ENCODE measurements at regions not wholly inside any gene's neighbourhood (a gene's known extent, or its start where the extent isn't known, plus 50 kb on each side); places are given as distances from the start of the nearest gene placed in this dataset.

DNA sequence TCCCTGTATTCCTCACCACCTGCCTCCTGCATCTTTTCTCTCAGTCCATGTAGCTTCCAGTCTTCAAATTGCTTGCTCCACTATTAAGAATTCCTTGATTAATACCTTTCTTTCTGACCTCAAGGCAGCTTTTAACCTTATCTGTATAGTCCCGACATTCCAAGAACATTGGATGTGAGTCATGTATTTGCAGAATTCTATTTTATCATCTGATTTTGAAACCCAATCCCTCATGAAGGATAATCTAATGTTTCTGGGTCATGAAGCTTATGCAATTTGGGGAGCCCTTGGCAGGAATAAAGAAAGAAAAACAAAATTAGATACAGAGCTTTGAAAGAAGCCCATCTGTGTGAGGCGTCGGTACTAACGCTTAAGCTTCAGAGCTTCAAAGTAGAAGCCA is 63.4 kb upstream of the CCND2 start:
- Histone ChIP-seq H3K27ac (ENCODE audit: low read depth, low read length) (no peak overlapping the region), H3K9me3 (ENCODE audit: control insufficient read depth, insufficient read depth, low read length) (no peaks in the 10 kb centered on the region), H3K27me3 (ENCODE audit: control insufficient read depth, insufficient read depth, low read length) (peaks cover 8% of the 10 kb centered on the region), H3K4me3 (ENCODE audit: low read depth, low read length) (no peak overlapping the region)
- ChIA-PET CTCF (no interaction called here), POLR2A (no interaction called here)
- TF ChIP-seq, protein P1, sequence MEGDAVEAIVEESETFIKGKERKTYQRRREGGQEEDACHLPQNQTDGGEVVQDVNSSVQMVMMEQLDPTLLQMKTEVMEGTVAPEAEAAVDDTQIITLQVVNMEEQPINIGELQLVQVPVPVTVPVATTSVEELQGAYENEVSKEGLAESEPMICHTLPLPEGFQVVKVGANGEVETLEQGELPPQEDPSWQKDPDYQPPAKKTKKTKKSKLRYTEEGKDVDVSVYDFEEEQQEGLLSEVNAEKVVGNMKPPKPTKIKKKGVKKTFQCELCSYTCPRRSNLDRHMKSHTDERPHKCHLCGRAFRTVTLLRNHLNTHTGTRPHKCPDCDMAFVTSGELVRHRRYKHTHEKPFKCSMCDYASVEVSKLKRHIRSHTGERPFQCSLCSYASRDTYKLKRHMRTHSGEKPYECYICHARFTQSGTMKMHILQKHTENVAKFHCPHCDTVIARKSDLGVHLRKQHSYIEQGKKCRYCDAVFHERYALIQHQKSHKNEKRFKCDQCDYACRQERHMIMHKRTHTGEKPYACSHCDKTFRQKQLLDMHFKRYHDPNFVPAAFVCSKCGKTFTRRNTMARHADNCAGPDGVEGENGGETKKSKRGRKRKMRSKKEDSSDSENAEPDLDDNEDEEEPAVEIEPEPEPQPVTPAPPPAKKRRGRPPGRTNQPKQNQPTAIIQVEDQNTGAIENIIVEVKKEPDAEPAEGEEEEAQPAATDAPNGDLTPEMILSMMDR (IDR thresholded peaks at IDR 0.05; ENCODE audit: low read depth, low read length), result no peak
- DNase-seq (ENCODE audit: low read depth, low spot score), result no peak

DNA sequence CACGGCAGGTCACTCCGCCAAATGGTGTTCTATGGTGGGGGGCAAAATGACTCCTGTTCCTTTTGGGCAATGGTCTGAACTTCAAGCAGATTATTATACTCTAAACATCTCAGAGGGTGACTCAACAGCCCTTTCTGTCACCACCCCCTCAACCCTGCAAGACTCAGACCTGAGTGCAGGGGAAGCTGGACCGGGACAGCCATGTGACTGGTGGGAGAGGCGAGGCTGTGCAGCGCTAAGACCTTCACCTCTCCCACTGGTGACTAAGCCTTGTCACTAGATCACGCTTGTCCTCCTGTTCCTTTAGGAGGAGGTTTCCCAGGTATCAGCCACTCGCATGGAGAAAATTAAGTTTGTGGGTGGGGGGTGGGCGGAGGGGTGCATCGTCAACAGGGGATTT is 67.1 kb upstream of the CCND2 start:
- TF ChIP-seq, protein P1 (IDR thresholded peaks at IDR 0.05; ENCODE audit: low read depth, low read length), result no peak
- H3K9me3 ChIP-seq (ENCODE audit: control insufficient read depth, insufficient read depth, low read length), result no peaks in the 10 kb centered on the region
- H3K4me3 ChIP-seq (ENCODE audit: low read depth, low read length), result no peak overlapping the region
- no peak overlapping the region for H3K27ac ChIP-seq (ENCODE audit: low read depth, low read length)
- ChIA-PET POLR2A (no interaction called here), CTCF (no interaction called here)
- no peak for DNase-seq (ENCODE audit: low read depth, low spot score)
- peaks cover 8% of the 10 kb centered on the region for H3K27me3 ChIP-seq (ENCODE audit: control insufficient read depth, insufficient read depth, low read length)

DNA sequence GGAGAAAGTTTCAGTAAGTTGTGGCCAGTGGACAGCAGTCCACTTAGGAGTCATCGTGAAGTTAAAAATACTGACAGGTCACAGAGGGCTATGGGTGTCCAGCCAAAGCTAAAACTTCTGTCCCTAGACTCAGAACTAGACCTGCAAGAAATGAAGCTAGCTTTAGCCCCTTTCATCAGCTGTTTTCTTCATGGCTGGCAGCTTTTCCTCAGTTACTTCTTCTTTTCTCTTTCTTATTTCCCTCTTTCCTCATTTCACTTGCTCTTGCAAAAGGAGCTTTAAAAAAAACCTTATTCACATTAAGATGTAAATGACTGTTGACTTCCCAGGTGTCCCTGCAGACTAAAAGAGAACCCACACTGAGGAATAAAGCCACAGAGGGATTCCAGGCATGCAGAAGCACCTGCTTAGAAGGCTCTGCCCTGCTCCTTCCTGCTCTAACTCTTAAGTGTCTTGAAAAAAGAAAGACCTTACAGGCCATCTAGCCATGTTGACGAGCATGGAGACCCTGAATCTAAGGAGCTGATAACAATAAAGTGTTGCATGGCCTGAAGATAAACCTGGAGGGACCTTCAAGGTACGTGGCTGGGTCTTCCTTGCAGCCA is 69.7 kb upstream of the CCND2 start:
- TF ChIP-seq, protein P1 (IDR thresholded peaks at IDR 0.05; ENCODE audit: low read depth, low read length), result no peak
- no peak for DNase-seq (ENCODE audit: low read depth, low spot score)
- H3K27ac ChIP-seq (ENCODE audit: low read depth, low read length), result no peak overlapping the region
- peaks cover 1% of the 10 kb centered on the region for H3K27me3 ChIP-seq (ENCODE audit: control insufficient read depth, insufficient read depth, low read length)
- POLR2A ChIA-PET, result no interaction called here
- H3K9me3 ChIP-seq (ENCODE audit: control insufficient read depth, insufficient read depth, low read length), result no peaks in the 10 kb centered on the region
- no peak overlapping the region for H3K4me3 ChIP-seq (ENCODE audit: low read depth, low read length)
- CTCF ChIA-PET, result interaction anchor here (2.2 kb wide), 1 partner anchor 73 kb away, joined by 9 read pairs; no protein-coding TSS in a partner anchor

DNA sequence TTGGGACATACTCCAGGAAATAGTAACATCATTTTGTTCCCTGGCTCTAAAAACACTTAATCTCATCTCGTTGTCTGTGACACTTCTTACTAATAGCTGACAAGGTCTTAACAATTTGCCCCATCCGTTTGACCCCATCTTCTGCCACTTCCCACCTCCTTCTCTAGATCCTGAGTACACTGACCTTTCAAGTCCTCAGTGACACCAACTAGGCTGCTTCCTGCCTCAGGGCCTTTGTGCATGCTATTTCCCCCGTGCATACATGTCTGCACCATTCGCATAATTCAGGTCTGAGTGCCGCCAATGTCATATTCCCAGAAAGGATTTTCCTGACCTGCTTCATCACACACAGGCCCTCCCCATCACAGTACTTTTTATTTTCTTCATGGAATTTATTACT is 70.6 kb upstream of the CCND2 start:
- no peak overlapping the region for H3K4me3 ChIP-seq (ENCODE audit: low read depth, low read length)
- CTCF ChIA-PET, result interaction anchor here (2.2 kb wide), 1 partner anchor 74 kb away, joined by 9 read pairs; no protein-coding TSS in a partner anchor
- POLR2A ChIA-PET, result no interaction called here
- TF ChIP-seq, protein P1 (IDR thresholded peaks at IDR 0.05; ENCODE audit: low read depth, low read length), result no peak
- H3K27ac ChIP-seq (ENCODE audit: low read depth, low read length), result no peak overlapping the region
- DNase-seq (ENCODE audit: low read depth, low spot score), result no peak
- H3K27me3 ChIP-seq (ENCODE audit: control insufficient read depth, insufficient read depth, low read length), result no peaks in the 10 kb centered on the region
- H3K9me3 ChIP-seq (ENCODE audit: control insufficient read depth, insufficient read depth, low read length), result no peaks in the 10 kb centered on the region

DNA sequence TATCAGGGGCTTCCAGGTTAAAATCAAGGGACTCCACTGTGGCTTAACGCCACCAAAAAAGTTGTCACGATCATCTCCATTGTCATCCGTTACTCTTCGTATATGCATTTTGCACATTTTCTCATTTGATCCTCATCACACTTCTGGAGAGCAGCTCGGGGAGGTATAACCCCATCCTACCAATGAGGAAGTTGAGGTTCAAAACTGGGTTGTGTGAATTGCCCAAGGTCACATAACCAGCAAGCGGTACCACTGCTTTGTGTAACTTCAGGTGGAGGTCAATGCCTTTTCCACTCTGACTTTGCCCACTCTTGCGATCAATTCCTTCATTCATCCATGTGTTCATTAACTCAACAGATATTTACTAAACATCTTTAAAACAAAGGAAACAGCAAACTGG is 71.1 kb upstream of the CCND2 start:
- no peak overlapping the region for H3K27ac ChIP-seq (ENCODE audit: low read depth, low read length)
- TF ChIP-seq, protein P1 (IDR thresholded peaks at IDR 0.05; ENCODE audit: low read depth, low read length), result no peak
- no peaks in the 10 kb centered on the region for H3K27me3 ChIP-seq (ENCODE audit: control insufficient read depth, insufficient read depth, low read length)

More for the DNA sequence above, 71.1 kb upstream of the CCND2 start:
- DNase-seq (ENCODE audit: low read depth, low spot score), result no peak
- H3K4me3 ChIP-seq (ENCODE audit: low read depth, low read length), result no peak overlapping the region
- no peaks in the 10 kb centered on the region for H3K9me3 ChIP-seq (ENCODE audit: control insufficient read depth, insufficient read depth, low read length)
- ChIA-PET POLR2A (no interaction called here), CTCF (no interaction called here)

Data from AG04450 (cell line).